ENCODE measurements at regions not wholly inside any gene's neighbourhood (a gene's known extent, or its start where the extent isn't known, plus 50 kb on each side); places are given as distances from the start of the nearest gene placed in this dataset.

GRCh38 chr9:30799527-30800101, 1584.8 kb upstream of the ACO1 start:
- TF ChIP-seq CTCF (IDR thresholded peaks at IDR 0.05) (no peak), POLR2A (IDR thresholded peaks at IDR 0.05) (no peak)
